HCT116 (cell line): ENCODE measurements at regions not wholly inside any gene's neighbourhood (a gene's known extent, or its start where the extent isn't known, plus 50 kb on each side); places are given as distances from the start of the nearest gene placed in this dataset.

Experiments
- ATAC-seq: fragments of 200-7000 bp; cut with Tn5 transposase; 2 replicates; pipeline ENCODE4 v1.9.1; 2020; ENCODE audit warnings: mild to moderate bottlenecking, moderate library complexity
- BruUV-seq: library from RNA; stranded (reverse); fragments of 400-500 nt; replicated peaks from 2 replicates; lab custom pipeline; 2021; lab: Mats Ljungman, UMichigan
- CTCF ChIA-PET: fragments of 300-600 bp; sonication (Branson Sonifier 250); formaldehyde crosslinking; loops from one replicate; lab custom pipeline; 2021; ENCODE audit warnings: antibody characterized with exemption; lab: Charles Lee
- POLR2A ChIA-PET: fragments of 300-600, 350-600 bp; sonication (Branson Sonifier 250); formaldehyde crosslinking; loops from one replicate; lab custom pipeline; 2021; ENCODE audit warnings: antibody characterized with exemption; lab: Charles Lee
- RAD21 ChIA-PET, 2 experiments: fragments of 300-600 bp; sonication (Branson Sonifier 250); formaldehyde crosslinking; loops; one replicate each; lab custom pipeline; 2023; ENCODE audit warnings: low total read pairs in 2 of 2; ENCODE audit not compliant: uncharacterized antibody in 2 of 2, unreplicated experiment in 2 of 2, low non-redundant PET in 1 of 2; lab: Charles Lee
- DNase-seq: peaks from one replicate; pipeline ENCODE4 v3.0.0-alpha.2; 2010; ENCODE audit warnings: low read depth, low spot score
- H2AFZ ChIP-seq: fragments of 200-600 bp; shearing (Covaris generic), sonication (generic); 2 replicates; pipeline ENCODE4 v1.6.1; 2017; ENCODE audit warnings: low read depth, mixed run types, mixed read lengths, antibody characterized with exemption, low read length; ENCODE audit not compliant: poor library complexity, severe bottlenecking
- H3K27ac ChIP-seq: 2 replicates; pipeline ENCODE4 v1.5.1; 2012; ENCODE audit warnings: low read depth, low read length
- H3K27me3 ChIP-seq: fragments of 200-600 bp; sonication (generic); 2 replicates; pipeline ENCODE4 v1.6.1; 2016; ENCODE audit warnings: mixed run types, low read length, mixed read lengths; ENCODE audit not compliant: insufficient read depth
- H3K36me3 ChIP-seq, 2 experiments: fragments of 200-500 bp in 1 of 2; fragments of 200-600 bp in 1 of 2; sonication (Bioruptor generic) in 1 of 2; sonication (generic) in 1 of 2; 2 replicates each; pipeline versions ENCODE4 v1.5.1 to v1.6.1; 2014 to 2016; ENCODE audit warnings: low read length in 2 of 2, inconsistent platforms in 1 of 2, mixed read lengths in 1 of 2, mixed run types in 1 of 2; ENCODE audit not compliant: insufficient read depth in 2 of 2, control insufficient read depth in 1 of 2
- H3K4me1 ChIP-seq, 2 experiments: fragments of 200-600 bp in 1 of 2; sonication (generic) in 1 of 2; 2 replicates each; pipeline versions ENCODE4 v1.5.1 to v1.6.1; 2012 to 2017; ENCODE audit warnings: low read length in 2 of 2, inconsistent platforms in 1 of 2, mild to moderate bottlenecking in 1 of 2, mixed read lengths in 1 of 2, mixed run types in 1 of 2, moderate library complexity in 1 of 2; ENCODE audit not compliant: insufficient read depth in 2 of 2, control insufficient read depth in 1 of 2
- H3K4me2 ChIP-seq: fragments of 200-600 bp; sonication (generic); 2 replicates; pipeline ENCODE4 v1.6.1; 2017; ENCODE audit warnings: mixed run types, low read length, mixed read lengths
- H3K4me3 ChIP-seq, 2 experiments: fragments of 200-600 bp in 1 of 2; sonication (generic) in 1 of 2; replicated peaks in 1 of 2; 2 replicates each; pipeline ENCODE4 v1.5.1; 2011 to 2016; ENCODE audit warnings: low read length in 2 of 2, control low read depth in 1 of 2, low read depth in 1 of 2, mild to moderate bottlenecking in 1 of 2, mixed read lengths in 1 of 2, mixed run types in 1 of 2
- H3K79me2 ChIP-seq: fragments of 200-600 bp; sonication (generic); 2 replicates; pipeline ENCODE4 v1.6.1; 2017; ENCODE audit warnings: mild to moderate bottlenecking, mixed run types, low read length, moderate library complexity, mixed read lengths; ENCODE audit not compliant: insufficient read depth
- H3K9ac ChIP-seq: fragments of 200-600 bp; sonication (generic); 2 replicates; pipeline ENCODE4 v1.6.1; 2016; ENCODE audit warnings: low read length, mixed read lengths
- H3K9me2 ChIP-seq: fragments of 200-600 bp; sonication (generic), shearing (Covaris generic); 2 replicates; pipeline ENCODE4 v1.6.1; 2017; ENCODE audit warnings: mixed run types, mild to moderate bottlenecking, moderate library complexity; ENCODE audit not compliant: insufficient read depth
- H3K9me3 ChIP-seq, 2 experiments: fragments of 200-500 bp in 1 of 2; fragments of 200-600 bp in 1 of 2; sonication (Bioruptor generic) in 1 of 2; sonication (generic) in 1 of 2; 2 replicates each; pipeline ENCODE4 v1.6.1; 2014 to 2017; ENCODE audit warnings: low read length in 2 of 2, mixed read lengths in 2 of 2, inconsistent platforms in 1 of 2, low read depth in 1 of 2, mild to moderate bottlenecking in 1 of 2, mixed run types in 1 of 2, moderate library complexity in 1 of 2; ENCODE audit not compliant: control insufficient read depth in 1 of 2, insufficient read depth in 1 of 2
- H4K20me1 ChIP-seq: fragments of 200-600 bp; sonication (generic), shearing (Covaris generic); 2 replicates; pipeline ENCODE4 v1.6.1; 2017; ENCODE audit warnings: mixed run types, mild to moderate bottlenecking, moderate library complexity; ENCODE audit not compliant: insufficient read depth
- ATF3 ChIP-seq: IDR thresholded peaks from 2 replicates; pipeline ENCODE4 v1.6.1; 2012
- CTCF ChIP-seq, 3 experiments: fragments of 200-600 bp in 1 of 3; sonication (generic) in 1 of 3; IDR thresholded peaks in 2 of 3; conservative IDR thresholded peaks in 1 of 3; 2 replicates each; pipeline ENCODE4 v1.5.1; 2012 to 2017; ENCODE audit warnings: low read depth in 2 of 3, low read length in 2 of 3, antibody characterized with exemption in 1 of 3, borderline replicate concordance in 1 of 3, control low read depth in 1 of 3, mild to moderate bottlenecking in 1 of 3, mixed read lengths in 1 of 3, mixed run types in 1 of 3, moderate library complexity in 1 of 3; ENCODE audit not compliant: insufficient read depth in 1 of 3
- FOSL1 ChIP-seq: IDR thresholded peaks from 2 replicates; pipeline ENCODE4 v1.6.1; 2012; ENCODE audit warnings: low read depth
- REST ChIP-seq: IDR thresholded peaks from 2 replicates; pipeline ENCODE4 v1.6.1; 2012; ENCODE audit warnings: low read depth
- SP1 ChIP-seq: IDR thresholded peaks from 2 replicates; pipeline ENCODE4 v1.6.1; 2012; ENCODE audit warnings: low read depth
- TCF7L2 ChIP-seq: IDR thresholded peaks from 2 replicates; pipeline ENCODE4 v1.7.0; 2011; ENCODE audit warnings: borderline replicate concordance, inconsistent platforms; ENCODE audit not compliant: insufficient read depth, insufficient read length; ENCODE audit errors: extremely low read depth
- intact Hi-C: fragments of 100-400 bp; cut with micrococcal nuclease; formaldehyde crosslinking; loops from 2 replicates; pipeline ENCODE4 v1.10.0; 2022

GRCh38 chr13:53254500-53254899 is 225.9 kb downstream of the OLFM4 start:
- BruUV-seq = no TSS peak
- H3K4me2 ChIP-seq = no peak overlapping the region
- no peak overlapping the region for H2AFZ ChIP-seq
- peak; percentile 22 for TF ChIP-seq REST
- no peak for TF ChIP-seq SP1
- no peak overlapping the region for H3K9ac ChIP-seq
- no peaks in the 10 kb centered on the region for H3K79me2 ChIP-seq
- H4K20me1 ChIP-seq = no peaks in the 10 kb centered on the region
- no peaks in the 10 kb centered on the region for H3K9me2 ChIP-seq
- RAD21 ChIA-PET = no interaction called here
- POLR2A ChIA-PET = no interaction called here
- CTCF ChIA-PET = no interaction called here
- ATAC-seq (no peak), DNase-seq (no peak)
- intact Hi-C loops = no loop called here
- H3K4me1 ChIP-seq = no peaks in the 10 kb centered on the region
- no peak overlapping the region for H3K27ac ChIP-seq
- H3K9me3 ChIP-seq = peaks cover 0 to 22% of the 10 kb centered on the region in 2 experiments; a peak in 2 of 4 replicates
- no peaks in the 10 kb centered on the region for H3K36me3 ChIP-seq
- H3K4me3 ChIP-seq = no peak overlapping the region
- no peaks in the 10 kb centered on the region for H3K27me3 ChIP-seq

- no peaks in the 10 kb centered on the region for H3K79me2 ChIP-seq
- H3K4me1 ChIP-seq = no peaks in the 10 kb centered on the region
- no peak overlapping the region for H2AFZ ChIP-seq
- BruUV-seq = no TSS peak
- no peaks in the 10 kb centered on the region for H4K20me1 ChIP-seq
- RAD21 ChIA-PET = no interaction called here
- POLR2A ChIA-PET = no interaction called here
- H3K4me3 ChIP-seq = no peak overlapping the region
- CTCF ChIA-PET = no interaction called here
- ATAC-seq (no peak), DNase-seq (no peak)
- H3K36me3 ChIP-seq = no peaks in the 10 kb centered on the region
- H3K9me2 ChIP-seq = no peaks in the 10 kb centered on the region
- no peak overlapping the region for H3K9ac ChIP-seq
- no peaks in the 10 kb centered on the region for H3K27me3 ChIP-seq
- no peak overlapping the region for H3K4me2 ChIP-seq
- TF ChIP-seq FOSL1 = no peak
- no peak for TF ChIP-seq TCF7L2
- no peak for TF ChIP-seq CTCF (IDR thresholded peaks at IDR 0.05 in 2 of 3, conservative IDR thresholded peaks at IDR 0.05 in 1 of 3; ENCODE audit: borderline replicate concordance in 1 of 3, insufficient read depth in 1 of 3, low read depth in 2 of 3, low read length in 2 of 3)
- no peak for TF ChIP-seq ATF3
- peaks cover 0 to 26% of the 10 kb centered on the region in 2 experiments; a peak in 2 of 4 replicates for H3K9me3 ChIP-seq
- no peak overlapping the region for H3K27ac ChIP-seq
- intact Hi-C loops = no loop called here
These were observed 227.2 kb downstream of the OLFM4 start for GRCh38 chr13:53255795-53256194.
